ENCODE measurements at regions not wholly inside any gene's neighbourhood (a gene's known extent, or its start where the extent isn't known, plus 50 kb on each side); places are given as distances from the start of the nearest gene placed in this dataset.

GRCh38 chr3:109977897-109978296 is 640.6 kb upstream of the DPPA4 start:
- TF ChIP-seq POLR2A (IDR thresholded peaks at IDR 0.05; ENCODE audit: low read length) (no peak), GATA1 (IDR thresholded peaks at IDR 0.05; ENCODE audit: low read depth, low read length) (no peak)

Data from erythroblast (primary cell).